ENCODE measurements at regions not wholly inside any gene's neighbourhood (a gene's known extent, or its start where the extent isn't known, plus 50 kb on each side); places are given as distances from the start of the nearest gene placed in this dataset.
A peak's percentile ranks its signal among the peaks of the same experiment; 100 is the strongest.

DNA sequence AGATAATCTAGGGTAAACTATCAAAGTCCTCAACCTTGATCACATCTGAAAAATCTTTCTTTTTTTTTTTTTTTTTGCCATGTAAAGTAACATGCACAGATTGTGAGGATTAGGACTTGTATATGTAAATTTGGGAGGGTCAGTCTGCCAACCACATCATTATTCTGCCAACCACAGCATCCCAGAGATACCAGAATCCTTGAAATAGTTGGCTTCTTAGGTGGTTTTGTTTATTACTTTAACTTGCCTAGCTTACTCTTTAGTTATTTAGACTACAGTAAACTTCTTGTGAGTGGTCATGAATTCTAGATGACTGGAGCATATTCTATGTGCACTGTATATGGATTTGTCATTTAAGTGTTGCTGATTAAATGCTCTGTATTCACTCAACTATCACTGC lies 242.1 kb upstream of the RBMS1 start:
- DNase-seq (ENCODE audit: low spot score in 2 of 2, unreplicated experiment in 2 of 2): no peak
- Mint-ChIP-seq H3K36me3 (no peaks in the 10 kb centered on the region), H3K27ac (no peak overlapping the region), H3K9me3 (peaks cover 15% of the 10 kb centered on the region), H3K27me3 (ENCODE audit: low read depth) (no peaks in the 10 kb centered on the region), H3K4me3 (no peak overlapping the region), H3K4me1 (peaks cover 16% of the 10 kb centered on the region)
- TF ChIP-seq CTCF (IDR thresholded peaks at IDR 0.05; ENCODE audit: unreplicated experiment): no peak

DNA sequence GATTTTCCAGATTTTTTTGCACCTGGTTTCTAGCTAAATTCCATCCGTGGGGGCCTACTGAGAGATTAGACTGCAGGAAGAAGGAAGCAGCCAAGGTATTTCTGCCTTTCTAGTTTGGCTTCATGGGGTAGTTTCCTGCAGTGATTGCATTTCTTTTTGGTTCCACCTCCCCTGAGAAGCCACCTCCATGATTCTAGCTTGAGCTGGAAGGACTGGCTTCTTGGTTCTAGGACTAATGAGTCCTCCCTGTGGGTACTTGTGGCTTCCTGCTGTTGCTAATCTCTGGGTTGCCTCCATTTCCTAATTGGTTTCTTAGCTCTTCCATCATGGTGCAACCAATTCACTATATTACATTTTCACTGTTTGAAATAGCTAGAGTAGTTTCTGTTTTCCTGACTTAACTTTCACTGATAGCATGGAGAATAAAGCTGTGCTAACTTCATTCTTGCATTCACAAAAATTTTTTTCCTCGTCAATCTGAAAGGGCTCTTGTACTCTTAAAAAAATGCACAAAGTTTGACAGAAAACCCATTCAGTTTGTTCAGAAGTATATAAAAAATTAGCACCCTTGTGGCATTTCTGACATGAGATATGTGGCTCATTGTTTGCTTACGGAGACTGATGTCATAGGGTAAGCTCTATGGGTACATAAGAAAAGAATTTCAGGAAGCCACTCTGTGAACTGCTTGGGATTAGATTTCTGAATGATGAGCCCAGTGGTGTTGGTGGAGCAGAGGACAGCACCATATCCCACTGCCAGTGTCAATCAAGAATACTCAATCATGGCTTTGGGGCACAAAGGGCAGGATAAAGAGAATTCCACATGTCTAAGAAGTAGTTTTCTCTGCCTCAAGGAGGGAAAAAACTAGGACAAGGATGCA lies 242.8 kb upstream of the RBMS1 start:
- no peak for DNase-seq (ENCODE audit: low spot score in 2 of 2, unreplicated experiment in 2 of 2)
- H3K4me3 Mint-ChIP-seq: no peak overlapping the region
- H3K9me3 Mint-ChIP-seq: peaks cover 15% of the 10 kb centered on the region
- peaks cover 9% of the 10 kb centered on the region for H3K4me1 Mint-ChIP-seq
- no peaks in the 10 kb centered on the region for H3K36me3 Mint-ChIP-seq
- no peaks in the 10 kb centered on the region for H3K27me3 Mint-ChIP-seq (ENCODE audit: low read depth)
- no peak for TF ChIP-seq CTCF (IDR thresholded peaks at IDR 0.05; ENCODE audit: unreplicated experiment)
- peak overlapping the region; percentile 69 for H3K27ac Mint-ChIP-seq

DNA sequence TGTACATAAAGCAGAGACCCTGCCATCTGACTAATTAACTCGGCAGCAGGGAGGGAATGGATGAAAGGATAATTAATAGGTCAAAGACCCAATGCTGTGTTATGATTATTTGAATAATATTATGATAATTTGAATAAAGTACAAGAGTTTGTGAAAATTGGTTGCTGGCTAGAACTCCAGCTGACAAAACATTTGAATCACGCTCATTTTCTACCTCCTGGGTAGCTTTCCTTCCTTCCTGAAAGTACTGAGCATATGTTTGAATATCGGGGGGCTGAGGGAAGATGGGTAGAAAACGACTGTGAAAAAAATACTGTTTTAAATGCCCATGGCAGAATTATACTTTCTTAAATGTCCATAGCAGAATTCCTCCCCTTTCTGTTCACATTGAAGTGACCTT lies 243.6 kb upstream of the RBMS1 start:
- Mint-ChIP-seq H3K4me3 (no peak overlapping the region), H3K9me3 (peaks cover 15% of the 10 kb centered on the region), H3K4me1 (peaks cover 13% of the 10 kb centered on the region), H3K27me3 (ENCODE audit: low read depth) (no peaks in the 10 kb centered on the region), H3K27ac (no peak overlapping the region), H3K36me3 (no peaks in the 10 kb centered on the region)
- no peak for DNase-seq (ENCODE audit: low spot score in 2 of 2, unreplicated experiment in 2 of 2)
- no peak for TF ChIP-seq CTCF (IDR thresholded peaks at IDR 0.05; ENCODE audit: unreplicated experiment)

GRCh38 chr2:160741271-160741670 lies 247.7 kb upstream of the RBMS1 start:
- no peaks in the 10 kb centered on the region for H3K36me3 Mint-ChIP-seq
- no peak overlapping the region for H3K4me3 Mint-ChIP-seq

GRCh38 chr2:160741815-160742214 lies 248.2 kb upstream of the RBMS1 start:
- peaks cover 9% of the 10 kb centered on the region for H3K4me1 Mint-ChIP-seq
- no peak overlapping the region for H3K27ac Mint-ChIP-seq
- H3K4me3 Mint-ChIP-seq: no peak overlapping the region
- H3K27me3 Mint-ChIP-seq (ENCODE audit: low read depth): no peaks in the 10 kb centered on the region
- DNase-seq (ENCODE audit: low spot score in 2 of 2, unreplicated experiment in 2 of 2): no peak
- no peak for TF ChIP-seq CTCF (IDR thresholded peaks at IDR 0.05; ENCODE audit: unreplicated experiment)
- no peaks in the 10 kb centered on the region for H3K36me3 Mint-ChIP-seq
- no peaks in the 10 kb centered on the region for H3K9me3 Mint-ChIP-seq

More at GRCh38 chr2:160741271-160741670, 247.7 kb upstream of the RBMS1 start:
- Mint-ChIP-seq H3K9me3 (no peaks in the 10 kb centered on the region), H3K4me1 (peaks cover 14% of the 10 kb centered on the region), H3K27me3 (ENCODE audit: low read depth) (no peaks in the 10 kb centered on the region), H3K27ac (no peak overlapping the region)
- TF ChIP-seq CTCF (IDR thresholded peaks at IDR 0.05; ENCODE audit: unreplicated experiment): no peak
- DNase-seq (ENCODE audit: low spot score in 2 of 2, unreplicated experiment in 2 of 2): no peak
